ENCODE measurements at regions not wholly inside any gene's neighbourhood (a gene's known extent, or its start where the extent isn't known, plus 50 kb on each side); places are given as distances from the start of the nearest gene placed in this dataset.

DNA sequence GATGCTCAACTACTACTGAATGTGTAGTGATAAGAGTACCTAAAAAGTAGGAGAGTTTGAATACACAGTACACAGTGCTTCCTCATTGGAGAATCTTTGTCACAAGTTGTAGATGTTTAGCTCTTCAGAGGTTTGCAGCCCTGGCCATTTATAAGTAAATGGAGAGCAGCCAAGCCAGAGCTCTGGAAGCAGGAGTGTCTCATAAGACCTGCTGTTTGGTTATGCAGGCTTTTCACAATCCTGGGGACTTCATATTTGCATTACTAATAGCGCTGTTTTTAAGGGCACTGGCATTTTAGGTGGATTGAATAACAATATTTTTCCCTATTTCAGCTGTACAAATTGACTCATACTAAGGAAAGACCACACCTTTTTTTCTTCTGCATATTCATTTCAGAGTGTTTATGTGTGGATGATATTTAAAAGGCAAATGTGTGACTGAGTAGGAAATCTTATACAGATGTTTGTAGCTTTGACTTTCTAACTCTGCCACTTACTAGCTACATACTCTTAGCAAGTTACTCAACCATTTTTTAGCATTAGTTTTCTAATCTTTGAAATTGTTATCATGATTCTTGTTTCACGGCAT, 730.5 kb upstream of the MAP3K7 start:
- Mint-ChIP-seq H3K27me3 (peaks cover 0 to 1% (median 0%) of the 10 kb centered on the region in 5 donors), H3K4me3 (no peak overlapping the region), H3K4me1 (peaks cover 0 to 3% (median 0%) of the 10 kb centered on the region in 4 donors), H3K36me3 (no peaks in the 10 kb centered on the region), H3K27ac (no peak overlapping the region), H3K9me3 (no peaks in the 10 kb centered on the region)
- ATAC-seq: no peak
- POLR2A ChIA-PET: no interaction called here
- no peak for DNase-seq

- no peaks in the 10 kb centered on the region for H3K36me3 Mint-ChIP-seq
- H3K4me3 Mint-ChIP-seq: no peak overlapping the region
- no peak for ATAC-seq
- DNase-seq: no peak
- H3K4me1 Mint-ChIP-seq: no peaks in the 10 kb centered on the region
- H3K27me3 Mint-ChIP-seq: peaks cover 0 to 1% (median 0%) of the 10 kb centered on the region in 5 donors
- H3K9me3 Mint-ChIP-seq: peaks cover 0 to 18% (median 0%) of the 10 kb centered on the region in 9 donors
- POLR2A ChIA-PET: no interaction called here
- no peak overlapping the region for H3K27ac Mint-ChIP-seq
Measured at GRCh38 chr6:91310178-91310577, 723.3 kb upstream of the MAP3K7 start.

DNA sequence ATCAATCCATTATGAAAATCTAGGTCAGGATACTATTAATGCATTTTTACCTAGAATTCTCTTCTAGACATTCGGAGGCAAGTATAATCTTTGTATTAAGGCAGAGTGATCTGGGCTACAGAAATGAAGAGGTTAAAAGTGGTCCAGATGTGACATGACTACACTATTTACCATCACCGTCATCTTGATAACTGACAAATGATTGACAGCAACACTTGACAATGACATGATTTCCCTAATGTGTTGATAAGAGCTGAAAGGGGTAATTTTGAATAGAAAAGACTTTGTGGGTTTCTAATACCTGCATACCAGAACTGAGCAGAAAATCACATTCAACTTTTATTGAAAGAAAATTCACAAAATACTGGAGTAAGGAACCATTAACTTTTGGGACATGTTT, 718.9 kb upstream of the MAP3K7 start:
- ATAC-seq: no peak
- Mint-ChIP-seq H3K4me3 (no peak overlapping the region), H3K27ac (no peak overlapping the region), H3K36me3 (no peaks in the 10 kb centered on the region), H3K4me1 (no peaks in the 10 kb centered on the region), H3K27me3 (no peaks in the 10 kb centered on the region), H3K9me3 (peaks cover 0 to 18% (median 2%) of the 10 kb centered on the region in 9 donors)
- no peak for DNase-seq
- POLR2A ChIA-PET: no interaction called here

DNA sequence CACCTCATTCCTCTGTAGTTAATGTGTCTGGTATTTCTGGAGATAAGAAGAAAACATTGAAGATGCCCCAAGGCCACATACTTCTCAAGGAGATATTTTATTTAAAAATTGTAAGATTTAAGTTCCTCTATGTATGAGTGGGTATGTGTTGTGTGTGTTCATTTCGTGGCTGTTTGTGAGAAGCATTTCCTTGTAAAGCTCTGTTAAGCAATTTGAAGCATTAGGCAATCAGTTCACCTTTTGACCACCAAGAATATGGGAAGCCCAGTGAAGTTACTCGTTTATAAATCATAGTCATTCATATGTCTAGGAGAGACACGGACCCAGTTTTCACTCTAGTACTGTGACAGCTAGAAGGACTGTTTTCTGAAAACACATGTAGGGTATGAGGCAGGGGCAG, 717.6 kb upstream of the MAP3K7 start:
- no peak overlapping the region for H3K27ac Mint-ChIP-seq
- no peaks in the 10 kb centered on the region for H3K4me1 Mint-ChIP-seq
- POLR2A ChIA-PET: no interaction called here
- ATAC-seq (no peak), DNase-seq (no peak)
- no peaks in the 10 kb centered on the region for H3K27me3 Mint-ChIP-seq
- no peak overlapping the region for H3K4me3 Mint-ChIP-seq
- H3K9me3 Mint-ChIP-seq: peaks cover 0 to 8% (median under 1%) of the 10 kb centered on the region in 9 donors
- no peaks in the 10 kb centered on the region for H3K36me3 Mint-ChIP-seq

DNA sequence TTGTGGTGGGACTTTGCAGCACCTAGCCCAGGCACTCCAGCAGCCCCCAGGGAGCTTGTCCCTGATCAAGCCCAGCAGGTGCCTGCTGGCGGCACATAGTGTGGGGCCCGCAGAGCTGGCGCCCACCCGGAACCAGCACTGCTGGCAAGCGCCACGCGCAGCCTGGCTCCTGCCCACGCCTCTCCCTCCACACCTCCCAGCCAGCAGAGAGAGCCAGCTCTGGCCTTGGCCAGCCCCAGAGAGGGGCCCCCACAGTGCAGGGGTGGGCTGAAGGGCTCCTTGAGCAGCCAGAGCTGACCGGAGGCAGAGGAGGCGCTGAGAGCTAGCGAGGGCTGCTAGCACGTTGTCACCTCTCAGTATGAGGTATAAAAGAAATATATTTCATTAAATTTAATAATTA, 716.5 kb upstream of the MAP3K7 start:
- Mint-ChIP-seq H3K27me3 (no peaks in the 10 kb centered on the region), H3K9me3 (peaks cover 0 to 8% (median 0%) of the 10 kb centered on the region in 9 donors), H3K27ac (no peak overlapping the region), H3K4me1 (no peaks in the 10 kb centered on the region), H3K36me3 (no peaks in the 10 kb centered on the region), H3K4me3 (no peak overlapping the region)
- POLR2A ChIA-PET: no interaction called here
- ATAC-seq (no peak), DNase-seq (no peak)

- no peak overlapping the region for H3K4me3 Mint-ChIP-seq
- no peaks in the 10 kb centered on the region for H3K27me3 Mint-ChIP-seq
- no peak for ATAC-seq
- no peak overlapping the region for H3K27ac Mint-ChIP-seq
- no peaks in the 10 kb centered on the region for H3K36me3 Mint-ChIP-seq
- DNase-seq: no peak
- H3K9me3 Mint-ChIP-seq: peaks cover 0 to 6% (median 0%) of the 10 kb centered on the region in 9 donors
- POLR2A ChIA-PET: no interaction called here
- no peaks in the 10 kb centered on the region for H3K4me1 Mint-ChIP-seq
Measured at GRCh38 chr6:91299544-91300491, 712.9 kb upstream of the MAP3K7 start.

DNA sequence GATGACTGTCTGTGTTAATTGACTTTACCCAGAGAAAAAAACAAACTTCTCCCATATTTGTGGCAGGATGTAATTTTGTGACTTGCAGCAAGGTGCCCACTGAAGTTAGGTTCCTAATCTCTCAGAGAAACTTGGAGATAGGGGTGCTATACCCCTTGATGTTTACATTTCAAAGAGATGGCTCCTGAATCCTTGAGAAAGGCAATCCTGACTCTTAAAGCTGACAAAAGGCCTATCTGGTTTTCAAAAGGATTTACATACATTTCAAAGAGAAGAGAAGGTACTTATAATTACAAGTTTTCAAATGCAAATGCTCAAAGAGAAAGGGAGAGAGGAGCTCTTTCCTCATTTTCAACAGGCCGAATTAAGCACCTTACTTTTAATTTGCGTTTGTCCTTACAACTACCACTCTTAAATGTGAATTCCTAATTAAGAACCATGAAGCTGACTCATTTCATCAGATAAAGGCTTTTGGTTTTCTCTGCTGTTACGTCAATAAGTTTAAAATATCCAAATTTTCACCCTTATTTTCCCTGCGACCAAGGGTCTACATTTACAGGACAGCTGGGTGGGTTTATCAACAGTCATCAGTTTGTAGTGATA, 711.8 kb upstream of the MAP3K7 start:
- POLR2A ChIA-PET: no interaction called here
- H3K27ac Mint-ChIP-seq: no peak overlapping the region

DNA sequence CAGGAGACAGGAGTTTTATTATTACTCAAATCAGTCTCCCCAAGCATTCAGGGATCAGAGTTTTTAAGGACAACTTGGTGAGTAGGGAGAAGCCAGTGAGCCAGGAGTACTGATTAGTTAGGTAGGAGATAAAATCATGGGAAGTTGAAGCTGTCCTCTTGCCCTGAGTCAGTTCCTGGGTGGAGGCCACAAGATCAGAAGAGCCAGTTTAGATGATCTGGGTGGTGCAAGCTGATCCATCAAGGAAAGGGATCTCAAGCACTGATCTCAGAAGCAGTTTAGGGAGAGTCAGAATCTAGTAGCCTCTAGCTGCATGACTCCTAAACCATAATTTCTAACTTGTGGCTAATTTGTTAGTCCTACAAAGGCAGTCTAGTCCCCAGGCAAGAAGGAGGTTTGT, 706.5 kb upstream of the MAP3K7 start:
- DNase-seq: no peak
- H3K27ac Mint-ChIP-seq: no peak overlapping the region
- peaks cover 0 to 5% (median 0%) of the 10 kb centered on the region in 5 donors for H3K27me3 Mint-ChIP-seq
- no peaks in the 10 kb centered on the region for H3K36me3 Mint-ChIP-seq
- no peak for ATAC-seq
- peaks cover 0 to 12% (median 0%) of the 10 kb centered on the region in 9 donors for H3K9me3 Mint-ChIP-seq
- POLR2A ChIA-PET: no interaction called here
- H3K4me3 Mint-ChIP-seq: no peak overlapping the region
- no peaks in the 10 kb centered on the region for H3K4me1 Mint-ChIP-seq

More for the DNA sequence above, 711.8 kb upstream of the MAP3K7 start:
- DNase-seq (no peak), ATAC-seq (no peak)
- H3K4me3 Mint-ChIP-seq: no peak overlapping the region
- no peaks in the 10 kb centered on the region for H3K36me3 Mint-ChIP-seq
- no peaks in the 10 kb centered on the region for H3K27me3 Mint-ChIP-seq
- peaks cover 0 to 6% (median 0%) of the 10 kb centered on the region in 9 donors for H3K9me3 Mint-ChIP-seq
- no peaks in the 10 kb centered on the region for H3K4me1 Mint-ChIP-seq

DNA sequence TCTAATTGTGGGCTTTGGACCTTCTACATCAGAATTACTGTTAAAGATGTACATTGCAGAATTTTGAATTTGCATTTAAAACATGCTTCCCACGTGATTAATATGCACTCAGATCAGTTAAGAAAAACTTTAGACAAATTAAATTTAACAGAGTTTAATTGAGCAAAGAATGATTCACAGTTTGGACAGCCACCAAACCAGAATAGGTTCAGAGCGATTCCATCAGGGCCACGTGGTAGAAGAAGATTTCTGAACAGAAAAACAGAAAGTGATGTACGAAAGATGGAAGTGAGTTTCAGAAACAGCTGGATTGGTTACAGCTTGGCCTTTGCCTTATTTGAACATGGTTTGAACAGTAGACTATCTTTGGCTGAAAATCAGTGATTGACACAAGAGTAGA, 704.2 kb upstream of the MAP3K7 start:
- peaks cover 0 to 27% (median 0%) of the 10 kb centered on the region in 9 donors for H3K9me3 Mint-ChIP-seq

GRCh38 chr6:91288741-91289140, 701.9 kb upstream of the MAP3K7 start:
- no peak overlapping the region for H3K27ac Mint-ChIP-seq
- H3K9me3 Mint-ChIP-seq: peaks cover 0 to 28% (median 0%) of the 10 kb centered on the region in 9 donors
- DNase-seq (no peak), ATAC-seq (no peak)
- no peak overlapping the region for H3K4me3 Mint-ChIP-seq
- no peaks in the 10 kb centered on the region for H3K36me3 Mint-ChIP-seq
- H3K4me1 Mint-ChIP-seq: no peaks in the 10 kb centered on the region
- POLR2A ChIA-PET: no interaction called here
- H3K27me3 Mint-ChIP-seq: peaks cover 0 to 5% (median 0%) of the 10 kb centered on the region in 5 donors

More for the DNA sequence above, 704.2 kb upstream of the MAP3K7 start:
- DNase-seq (no peak), ATAC-seq (no peak)
- POLR2A ChIA-PET: no interaction called here
- H3K36me3 Mint-ChIP-seq: no peaks in the 10 kb centered on the region
- peaks cover 0 to 5% (median 0%) of the 10 kb centered on the region in 5 donors for H3K27me3 Mint-ChIP-seq
- no peak overlapping the region for H3K4me3 Mint-ChIP-seq
- H3K4me1 Mint-ChIP-seq: no peaks in the 10 kb centered on the region
- no peak overlapping the region for H3K27ac Mint-ChIP-seq

DNA sequence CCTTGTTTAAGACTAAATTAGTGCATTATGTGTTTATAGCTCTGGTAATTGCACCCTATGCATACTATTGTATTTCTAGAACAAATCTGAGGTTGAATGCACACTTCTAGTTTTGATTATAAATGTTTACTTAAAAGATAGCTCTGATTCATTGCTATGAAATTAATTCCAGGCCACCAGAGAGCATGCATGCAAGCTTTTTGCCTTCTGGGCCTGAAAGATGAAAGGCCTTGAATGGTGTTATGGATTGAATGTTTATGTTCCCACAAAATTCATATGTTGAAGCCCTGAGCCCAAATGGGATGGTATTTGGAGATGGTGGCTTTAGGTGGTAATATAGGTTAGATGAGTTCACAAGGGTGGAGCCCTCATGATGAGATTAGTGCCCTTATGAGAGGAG, 695.0 kb upstream of the MAP3K7 start:
- H3K27me3 Mint-ChIP-seq: no peaks in the 10 kb centered on the region
- no peak overlapping the region for H3K4me3 Mint-ChIP-seq
- H3K36me3 Mint-ChIP-seq: no peaks in the 10 kb centered on the region
- ATAC-seq: no peak
- no peak for DNase-seq
- no peak overlapping the region for H3K27ac Mint-ChIP-seq
- H3K9me3 Mint-ChIP-seq: peaks cover 0 to 11% (median 3%) of the 10 kb centered on the region in 9 donors
- no peaks in the 10 kb centered on the region for H3K4me1 Mint-ChIP-seq
- POLR2A ChIA-PET: no interaction called here

DNA sequence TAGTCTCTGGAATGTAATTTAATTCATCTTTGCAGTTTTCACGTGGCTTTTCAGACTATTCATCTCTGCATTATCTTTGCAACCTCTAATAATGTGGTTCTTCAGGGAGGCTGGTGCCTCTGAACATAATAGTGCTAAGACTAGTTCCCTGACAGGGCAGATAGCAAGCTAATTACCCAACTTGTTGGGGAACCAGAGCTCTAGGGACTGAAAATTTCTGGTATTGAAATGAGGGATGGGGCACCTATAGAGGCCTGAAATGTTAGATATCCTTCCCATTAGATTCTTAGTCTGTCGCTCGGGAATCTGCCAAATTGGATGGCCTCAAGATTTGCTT, 693.6 kb upstream of the MAP3K7 start:
- Mint-ChIP-seq H3K27me3 (no peaks in the 10 kb centered on the region), H3K4me1 (no peaks in the 10 kb centered on the region), H3K9me3 (peaks cover 0 to 10% (median 3%) of the 10 kb centered on the region in 9 donors), H3K27ac (no peak overlapping the region), H3K36me3 (no peaks in the 10 kb centered on the region), H3K4me3 (no peak overlapping the region)
- DNase-seq: no peak
- POLR2A ChIA-PET: no interaction called here
- ATAC-seq: no peak

GRCh38 chr6:91279740-91280493, 693.0 kb upstream of the MAP3K7 start:
- Mint-ChIP-seq H3K27me3 (peaks cover 0 to 1% (median 0%) of the 10 kb centered on the region in 5 donors), H3K4me1 (no peaks in the 10 kb centered on the region), H3K9me3 (peaks cover 0 to 12% (median 3%) of the 10 kb centered on the region in 9 donors), H3K36me3 (no peaks in the 10 kb centered on the region), H3K27ac (no peak overlapping the region), H3K4me3 (no peak overlapping the region)
- ATAC-seq (no peak), DNase-seq (no peak)
- POLR2A ChIA-PET: no interaction called here

All from naive thymus-derived CD8-positive, alpha-beta T cell (primary cell).